ENCODE measurements at regions not wholly inside any gene's neighbourhood (a gene's known extent, or its start where the extent isn't known, plus 50 kb on each side); places are given as distances from the start of the nearest gene placed in this dataset.

- TF ChIP-seq CTCF (IDR thresholded peaks at IDR 0.05) (no peak), POLR2A (IDR thresholded peaks at IDR 0.05) (no peak)
Measured at GRCh38 chrX:66988331-66988730, 349.5 kb upstream of the EDA2R start.

Data from body of pancreas (tissue), 4 donors.